WTC11 (cell line): ENCODE measurements at regions not wholly inside any gene's neighbourhood (a gene's known extent, or its start where the extent isn't known, plus 50 kb on each side); places are given as distances from the start of the nearest gene placed in this dataset.
A peak's percentile ranks its signal among the peaks of the same experiment; 100 is the strongest.

Experiments
- ATAC-seq: fragments of 200-7000 bp; cut with Tn5 transposase; 2 replicates; pipeline ENCODE4 v1.10.0; 2021; ENCODE audit warnings: mild to moderate bottlenecking, moderate library complexity
- CTCF ChIA-PET: fragments of 300-600 bp; sonication (Branson Sonifier 250); formaldehyde crosslinking; loops from one replicate; lab custom pipeline; 2021; ENCODE audit warnings: antibody characterized with exemption; lab: Charles Lee
- POLR2A ChIA-PET: fragments of 350-600 bp; sonication (Branson Sonifier 250); formaldehyde crosslinking; loops from one replicate; lab custom pipeline; 2021; ENCODE audit warnings: antibody characterized with exemption; lab: Charles Lee
- DNase-seq: peaks from one replicate; pipeline ENCODE4 v3.0.0; 2021; ENCODE audit warnings: low spot score
- H3K27ac Mint-ChIP-seq: 2 replicates; pipeline ENCODE4 v1.8.0; 2021; ENCODE audit warnings: mixed read lengths
- H3K27me3 Mint-ChIP-seq: 2 replicates; pipeline ENCODE4 v1.8.0; 2021; ENCODE audit warnings: low read depth, mild to moderate bottlenecking, moderate library complexity, mixed read lengths
- H3K36me3 Mint-ChIP-seq: 2 replicates; pipeline ENCODE4 v1.8.0; 2021; ENCODE audit warnings: mixed read lengths
- H3K4me1 Mint-ChIP-seq: 2 replicates; pipeline ENCODE4 v1.8.0; 2022; ENCODE audit warnings: mixed read lengths
- H3K4me3 Mint-ChIP-seq: 2 replicates; pipeline ENCODE4 v1.8.0; 2021; ENCODE audit warnings: mild to moderate bottlenecking, moderate library complexity, mixed read lengths
- H3K9me3 Mint-ChIP-seq: 2 replicates; pipeline ENCODE4 v1.8.0; 2021; ENCODE audit warnings: mixed read lengths
- ATF2 ChIP-seq: sonication (generic); formaldehyde crosslinking; IDR thresholded peaks from 2 replicates; pipeline ENCODE4 v1.8.1; 2022; ENCODE audit warnings: low read depth, missing genetic modification reagents, borderline replicate concordance
- ATF6 ChIP-seq: sonication (generic); formaldehyde crosslinking; IDR thresholded peaks from 2 replicates; pipeline ENCODE4 v1.8.1; 2023; ENCODE audit warnings: mild to moderate bottlenecking, missing genetic modification reagents
- CTCF ChIP-seq: fragments of 200-600 bp; IDR thresholded peaks from 2 replicates; pipeline ENCODE4 v1.8.0; 2022; ENCODE audit warnings: antibody characterized with exemption
- FOXK1 ChIP-seq: sonication (generic); formaldehyde crosslinking; IDR thresholded peaks from 2 replicates; pipeline ENCODE4 v1.8.0; 2022; ENCODE audit warnings: mild to moderate bottlenecking, moderate library complexity, missing genetic modification reagents
- PRDM15 ChIP-seq: sonication (generic); formaldehyde crosslinking; IDR thresholded peaks from 2 replicates; pipeline ENCODE4 v1.8.0; 2022; ENCODE audit warnings: missing genetic modification reagents
- SMAD4 ChIP-seq: sonication (generic); formaldehyde crosslinking; IDR thresholded peaks from 2 replicates; pipeline ENCODE4 v1.8.0; 2022; ENCODE audit warnings: mild to moderate bottlenecking, missing genetic modification reagents
- STAT6 ChIP-seq: sonication (generic); formaldehyde crosslinking; conservative IDR thresholded peaks from 2 replicates; pipeline ENCODE4 v1.8.1; 2023; ENCODE audit warnings: mild to moderate bottlenecking, low read depth, missing genetic modification reagents, moderate library complexity
- TEAD1 ChIP-seq: sonication (generic); formaldehyde crosslinking; IDR thresholded peaks from 2 replicates; pipeline ENCODE4 v1.8.0; 2022; ENCODE audit warnings: mild to moderate bottlenecking, missing genetic modification reagents
- USF1 ChIP-seq: sonication (generic); formaldehyde crosslinking; IDR thresholded peaks from 2 replicates; pipeline ENCODE4 v1.8.0; 2022; ENCODE audit warnings: mild to moderate bottlenecking, missing genetic modification reagents
- USF2 ChIP-seq: sonication (generic); formaldehyde crosslinking; IDR thresholded peaks from 2 replicates; pipeline ENCODE4 v1.8.1; 2023; ENCODE audit warnings: mild to moderate bottlenecking, missing genetic modification reagents, moderate library complexity
- ZNF263 ChIP-seq: sonication (generic); formaldehyde crosslinking; IDR thresholded peaks from 2 replicates; pipeline ENCODE4 v1.8.1; 2022; ENCODE audit warnings: low read depth, mild to moderate bottlenecking, moderate library complexity, missing genetic modification reagents
- ZNF281 ChIP-seq: sonication (generic); formaldehyde crosslinking; IDR thresholded peaks from 2 replicates; pipeline ENCODE4 v1.8.0; 2023; ENCODE audit warnings: mild to moderate bottlenecking, missing genetic modification reagents

- TF ChIP-seq STAT6 (CRISPR knock-in tag) (no peak), TEAD1 (no peak), ATF2 (CRISPR knock-in tag) (no peak), ATF6 (CRISPR knock-in tag) (no peak)
These were observed 226.3 kb upstream of the SPHKAP start (continued) for GRCh38 chr2:228407821-228408220.

GRCh38 chr2:228401065-228401912, 219.8 kb upstream of the SPHKAP start:
- peaks cover 47% of the 10 kb centered on the region for H3K36me3 Mint-ChIP-seq
- POLR2A ChIA-PET = no interaction called here
- no peak for TF ChIP-seq PRDM15 (CRISPR knock-in tag)
- TF ChIP-seq USF2 (CRISPR knock-in tag) = peak; percentile 67
- TF ChIP-seq USF1 = peak; percentile 52; the same call in 1 of the 2 replicates
- peaks cover 50% of the 10 kb centered on the region for H3K9me3 Mint-ChIP-seq
- ATAC-seq = peak; percentile 87
- no peak overlapping the region for H3K27ac Mint-ChIP-seq
- no peak for DNase-seq
- H3K27me3 Mint-ChIP-seq = no peaks in the 10 kb centered on the region; the same call in 1 of the 2 replicates
- H3K4me1 Mint-ChIP-seq = no peaks in the 10 kb centered on the region
- no peak overlapping the region for H3K4me3 Mint-ChIP-seq
- CTCF ChIA-PET = interaction anchor here (1.1 to 1.4 kb wide), 2 partner anchors 17 to 352 kb away, joined by 4 to 5 read pairs; no protein-coding TSS in a partner anchor

GRCh38 chr2:228387776-228388175, 206.3 kb upstream of the SPHKAP start:
- no peak for ATAC-seq
- CTCF ChIA-PET = no interaction called here
- DNase-seq = no peak
- H3K4me3 Mint-ChIP-seq = no peak overlapping the region
- peaks cover 12% of the 10 kb centered on the region for H3K36me3 Mint-ChIP-seq
- H3K9me3 Mint-ChIP-seq = peaks cover 24% of the 10 kb centered on the region
- TF ChIP-seq CTCF (no peak), ZNF263 (no peak), ZNF281 (CRISPR knock-in tag) (no peak), FOXK1 (no peak), SMAD4 (CRISPR knock-in tag) (no peak)
- TF ChIP-seq, all 79 proteins: peak for 0
- Mint-ChIP-seq H3K27ac (no peak overlapping the region), H3K4me1 (no peaks in the 10 kb centered on the region), H3K27me3 (no peaks in the 10 kb centered on the region)
- POLR2A ChIA-PET = no interaction called here
